ENCODE measurements at regions not wholly inside any gene's neighbourhood (a gene's known extent, or its start where the extent isn't known, plus 50 kb on each side); places are given as distances from the start of the nearest gene placed in this dataset.
A peak's percentile ranks its signal among the peaks of the same experiment; 100 is the strongest.

DNA sequence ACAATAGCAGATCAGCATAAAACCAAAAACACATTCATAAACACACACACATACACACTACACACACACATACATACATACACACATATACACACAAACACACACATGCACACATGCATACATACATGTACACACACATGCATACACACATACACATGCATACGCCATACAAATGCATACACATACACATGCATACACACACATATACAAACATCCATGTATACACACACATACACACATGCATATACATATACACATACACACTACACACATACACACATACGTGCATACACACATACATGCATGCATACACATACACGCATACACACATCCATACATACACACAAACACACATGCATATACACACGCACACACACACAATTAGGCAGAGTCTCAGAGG, 490.1 kb downstream of the TNS1 start:
- DNase-seq = no peak

DNA sequence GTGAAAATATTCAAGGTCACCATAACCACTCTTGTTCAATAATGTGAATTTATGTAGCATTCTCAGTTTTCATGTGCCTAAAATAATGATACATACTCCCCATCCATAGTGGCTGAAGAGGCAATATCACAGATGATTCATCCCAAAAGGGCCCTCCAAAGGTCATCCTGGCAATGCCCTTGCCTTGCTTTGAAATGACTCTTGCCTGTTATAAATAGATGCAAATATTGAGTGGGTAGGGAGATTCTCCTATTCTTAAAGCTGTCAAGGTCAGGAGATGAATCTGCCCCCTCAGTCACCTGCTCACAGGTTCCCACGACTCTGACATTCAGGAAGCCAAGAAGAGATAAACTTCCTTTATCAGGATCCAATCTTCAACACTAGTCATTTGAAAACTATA, 490.5 kb downstream of the TNS1 start:
- no peak for DNase-seq

GRCh38 chr2:217511850-217512249, 490.9 kb downstream of the TNS1 start:
- DNase-seq = no peak

- DNase-seq = peak; percentile 63
Observed at GRCh38 chr2:217510771-217511291, 492.0 kb downstream of the TNS1 start.

GRCh38 chr2:217505303-217505702, 497.5 kb downstream of the TNS1 start:
- DNase-seq = no peak

- no peak for DNase-seq
Observed at GRCh38 chr2:217501887-217502286, 500.9 kb downstream of the TNS1 start.

DNA sequence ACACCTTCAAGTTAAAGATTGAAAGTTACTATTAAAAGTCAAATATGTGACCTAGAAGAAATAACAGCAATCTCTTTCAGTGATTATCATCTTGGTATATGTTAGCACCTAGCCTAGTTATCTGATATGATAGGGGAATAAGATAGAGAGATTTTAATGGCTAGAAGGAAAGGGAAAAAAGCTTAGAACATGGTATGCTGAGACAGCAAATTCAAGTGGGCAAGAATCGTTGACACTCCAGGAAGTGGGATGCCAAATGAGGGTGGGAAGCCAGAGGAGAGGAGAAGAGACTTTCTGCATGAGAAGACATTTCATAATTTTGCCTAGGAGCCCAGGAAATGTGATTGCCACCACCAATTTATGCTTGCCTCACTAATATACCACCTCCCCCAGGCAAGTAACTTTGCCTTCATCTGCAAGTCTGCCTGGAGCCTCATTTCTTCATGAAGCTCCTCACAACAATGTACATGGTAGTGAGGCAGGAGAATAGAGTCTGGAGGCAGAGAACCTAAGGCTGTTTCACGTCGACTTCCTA, 504.9 kb downstream of the TNS1 start:
- no peak for DNase-seq

DNA sequence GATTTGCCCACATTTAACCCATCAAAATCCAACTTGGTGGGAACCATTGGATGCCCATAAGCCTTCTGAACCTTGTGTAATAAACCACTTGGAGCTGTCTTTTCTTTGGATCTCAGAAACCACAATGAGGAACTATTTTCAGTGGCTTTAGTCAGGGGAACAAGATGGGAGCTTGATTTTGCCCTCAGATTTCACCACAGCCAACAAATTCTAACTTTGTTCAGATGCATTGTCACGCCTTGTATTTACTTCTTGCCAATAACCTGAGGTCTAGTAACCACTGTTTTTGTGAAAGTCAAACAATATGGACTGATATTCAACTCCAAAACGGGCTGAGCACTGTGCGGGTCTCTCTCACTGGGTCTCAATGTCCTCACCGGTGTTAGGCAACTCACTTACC, 508.2 kb downstream of the TNS1 start:
- no peak for DNase-seq

DNA sequence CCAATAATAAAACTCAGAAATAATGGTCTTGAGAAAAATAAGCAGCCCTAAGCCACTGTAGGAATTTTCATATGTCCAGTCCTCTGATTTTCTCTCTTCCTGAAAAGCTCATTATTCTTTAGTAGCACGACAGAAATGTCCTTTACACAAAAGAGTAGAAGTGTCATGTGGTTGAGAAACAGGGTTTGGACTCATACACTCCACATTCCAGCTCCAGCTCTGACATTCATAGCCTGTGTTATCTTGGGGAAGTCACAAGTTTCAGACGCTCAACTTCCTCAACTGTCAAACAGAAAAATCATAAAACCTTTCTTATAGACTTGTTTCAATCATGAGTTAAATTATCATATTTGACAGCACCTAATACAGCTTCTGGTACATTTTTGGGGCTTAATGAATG, 511.5 kb downstream of the TNS1 start:
- no peak for DNase-seq

DNA sequence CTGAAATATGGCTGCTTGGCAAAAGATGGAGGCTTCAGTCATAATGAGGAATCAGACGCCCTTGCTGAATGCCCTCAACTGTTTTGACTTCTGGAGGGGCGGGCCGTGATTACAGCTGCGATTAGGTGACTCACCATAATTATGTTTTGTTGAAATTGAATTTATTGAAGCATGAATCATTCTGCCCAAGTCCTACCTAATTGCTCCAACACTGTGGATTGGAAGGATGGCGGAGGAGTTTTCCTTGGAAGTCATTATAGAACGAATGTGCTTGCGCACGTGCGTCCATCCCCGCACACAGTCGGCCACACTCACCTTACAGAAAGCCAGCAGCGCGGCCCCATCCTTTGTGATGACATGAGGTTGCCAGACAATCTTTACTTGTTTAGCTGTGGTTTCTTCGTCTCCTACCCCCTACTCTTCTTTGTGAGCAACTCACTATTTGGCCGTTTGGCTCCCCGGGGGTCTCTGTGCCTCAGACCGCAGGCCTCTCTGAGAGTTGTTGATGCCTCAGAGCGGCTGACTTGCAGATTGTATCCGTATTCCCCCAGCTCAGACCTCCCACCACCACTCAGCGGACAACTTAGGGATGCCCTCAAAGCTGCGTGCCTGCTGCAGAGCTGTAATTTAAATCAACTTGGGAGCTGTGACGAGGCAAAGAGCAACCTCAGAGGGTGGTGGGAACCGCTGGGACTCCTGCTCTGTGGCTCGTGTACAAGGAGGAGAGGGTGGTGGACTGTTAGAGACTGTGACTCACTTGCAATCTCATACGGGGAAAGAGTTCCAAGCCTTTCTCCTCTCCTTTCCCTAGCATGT, 513.4 kb downstream of the TNS1 start:
- peak; percentile 7 for DNase-seq

DNA sequence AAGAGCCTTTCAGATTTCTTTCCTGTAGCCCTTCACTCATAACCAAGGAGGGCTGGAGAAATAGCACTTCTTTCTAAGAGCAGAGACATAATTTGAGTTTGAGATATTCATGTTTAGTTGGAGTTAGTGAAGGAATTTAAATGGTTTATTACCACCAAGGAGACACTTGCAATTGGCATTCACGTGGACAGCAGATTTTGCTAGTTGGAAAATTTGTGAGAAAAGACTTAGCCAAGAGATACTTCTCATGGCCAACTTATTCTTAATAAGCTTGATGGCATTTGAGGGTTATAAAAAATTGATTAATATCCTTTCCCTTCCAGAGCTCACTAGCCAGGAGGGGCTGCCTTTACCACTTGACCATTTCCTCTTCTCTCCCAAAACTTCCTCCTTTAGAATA, 518.7 kb downstream of the TNS1 start:
- no peak for DNase-seq

- no peak for DNase-seq
Observed at GRCh38 chr2:217482056-217482710, 520.6 kb downstream of the TNS1 start.

GRCh38 chr2:217481577-217481976, 521.2 kb downstream of the TNS1 start:
- DNase-seq = no peak

DNA sequence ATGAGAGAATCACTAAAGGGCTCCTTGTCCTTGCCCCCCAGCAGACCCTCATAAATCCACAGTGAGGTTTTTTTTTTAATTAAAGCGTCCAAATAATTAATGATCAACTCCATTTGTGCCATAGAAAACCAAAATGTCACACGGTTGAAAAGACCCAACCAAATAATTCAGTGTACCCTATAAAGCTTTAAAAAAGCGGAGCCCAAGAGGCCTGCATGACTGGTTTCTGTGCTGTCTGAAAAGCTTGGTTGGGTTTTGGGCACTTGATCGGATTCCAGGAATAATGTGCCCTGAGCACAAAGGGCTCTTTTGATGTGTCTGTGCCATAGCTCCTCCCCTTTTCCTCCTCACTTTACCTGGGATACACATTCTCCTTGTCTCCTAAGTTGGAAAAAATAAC, 523.2 kb downstream of the TNS1 start:
- no peak for DNase-seq

- DNase-seq = no peak
Observed at GRCh38 chr2:217478831-217479455, 523.9 kb downstream of the TNS1 start.

DNA sequence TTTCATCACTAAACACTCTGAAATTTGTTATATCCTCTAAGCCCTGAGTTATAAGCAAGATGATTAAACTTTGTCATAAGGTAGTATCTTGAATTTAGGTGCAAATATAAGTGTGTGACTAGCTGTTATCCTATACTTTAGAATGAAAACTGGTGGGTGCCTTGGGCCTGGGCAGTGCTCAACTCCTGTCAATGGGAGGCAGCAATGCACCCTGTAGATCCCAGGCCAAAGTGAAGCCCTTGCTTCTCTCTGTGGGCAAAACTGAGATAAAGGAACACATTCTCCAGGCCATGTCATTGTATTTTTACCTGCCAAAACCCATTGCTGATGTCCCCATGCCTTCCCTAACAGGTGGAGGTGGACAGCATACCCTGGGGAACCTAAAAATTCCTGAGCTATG, 525.2 kb downstream of the TNS1 start:
- DNase-seq = no peak

GRCh38 chr2:217475791-217476190, 527.0 kb downstream of the TNS1 start:
- DNase-seq = no peak

DNA sequence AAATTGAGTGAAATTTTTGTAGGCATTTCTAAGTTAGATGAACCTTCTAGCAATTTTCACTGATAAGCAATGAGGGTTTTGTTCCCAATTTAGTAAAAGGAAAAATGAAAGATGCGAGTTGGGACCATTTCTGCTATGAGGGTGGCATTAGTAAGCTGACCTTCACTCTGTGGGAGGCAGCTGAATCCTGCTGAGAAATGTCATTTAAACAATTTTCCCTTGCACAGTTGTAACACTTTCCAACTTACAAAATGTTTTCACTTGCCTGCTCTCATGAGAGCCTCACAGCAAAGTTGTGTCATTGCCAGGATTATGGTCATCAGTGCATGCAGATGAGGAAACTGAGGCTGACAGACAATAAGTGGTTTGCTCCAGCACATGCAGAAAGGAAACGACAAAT, 527.7 kb downstream of the TNS1 start:
- no peak for DNase-seq

GRCh38 chr2:217471319-217471718, 531.5 kb downstream of the TNS1 start:
- DNase-seq = no peak

GRCh38 chr2:217469203-217469810, 533.5 kb downstream of the TNS1 start:
- no peak for DNase-seq

DNA sequence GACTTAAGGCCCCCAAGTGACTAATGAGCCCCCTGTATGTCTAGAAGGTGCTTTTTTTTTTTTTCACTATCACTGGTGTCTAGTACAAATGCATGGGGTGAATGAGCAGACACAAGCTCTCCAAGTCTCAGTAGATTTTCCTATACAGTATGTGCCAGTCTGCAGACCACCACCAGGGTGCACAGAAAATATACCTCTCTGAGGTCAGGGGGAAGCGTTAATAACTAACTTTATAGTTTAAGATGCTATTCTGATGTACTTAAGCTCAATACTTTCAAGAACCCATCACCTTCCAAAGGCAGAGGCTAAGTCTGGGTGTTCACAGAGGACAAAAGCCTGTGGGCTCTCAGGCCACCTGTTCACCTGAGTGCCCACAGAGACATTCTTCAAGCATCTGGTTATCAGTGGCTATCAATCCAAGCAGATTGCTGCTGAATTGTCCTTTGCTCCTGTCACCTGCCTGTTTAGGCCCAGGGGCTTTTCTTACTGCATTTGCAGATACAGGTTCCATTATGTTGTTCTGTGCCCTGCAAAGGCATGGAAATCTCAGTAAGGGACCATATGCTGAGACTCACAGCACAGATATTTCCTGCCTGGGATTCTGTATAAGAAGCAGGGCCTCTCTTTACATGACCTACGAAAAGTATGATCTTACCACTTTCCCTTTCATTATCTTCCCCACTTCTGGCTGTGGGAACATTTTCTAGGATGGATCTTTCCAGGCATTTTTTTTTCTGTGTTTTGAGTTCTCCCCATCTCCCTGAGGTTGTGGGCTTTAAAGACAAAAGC, 534.6 kb downstream of the TNS1 start:
- no peak for DNase-seq

- DNase-seq = no peak
Observed at GRCh38 chr2:217467331-217467730, 535.5 kb downstream of the TNS1 start.

Measured in NCI-H1048 (cell line).